ENCODE measurements at regions not wholly inside any gene's neighbourhood (a gene's known extent, or its start where the extent isn't known, plus 50 kb on each side); places are given as distances from the start of the nearest gene placed in this dataset.

- no peak for TF ChIP-seq POLR2AphosphoS5 (IDR thresholded peaks at IDR 0.05)
- TF ChIP-seq CTCF (IDR thresholded peaks at IDR 0.05) = no peak
These were observed 716.1 kb downstream of the SLC16A7 start for GRCh38 chr12:60311940-60312339.
